IPS-18c (cell line): ENCODE measurements at regions not wholly inside any gene's neighbourhood (a gene's known extent, or its start where the extent isn't known, plus 50 kb on each side); places are given as distances from the start of the nearest gene placed in this dataset.
"Not testable (repeated sequence)": the region's sequence is repeated elsewhere in the genome, so short reads cannot be mapped to it uniquely, and the experiment has no call there.

Source experiments
- H3K4me3 ChIP-seq: 2 replicates; pipeline ENCODE4 v1.7.0; 2013; ENCODE audit warnings: low read depth, mild to moderate bottlenecking, low read length, moderate library complexity; ENCODE audit not compliant: insufficient read depth
- H3K9me3 ChIP-seq: one replicate; pipeline ENCODE4 v1.6.1; 2013; ENCODE audit warnings: mild to moderate bottlenecking, low read length, moderate library complexity; ENCODE audit not compliant: control insufficient read depth, insufficient read depth

DNA sequence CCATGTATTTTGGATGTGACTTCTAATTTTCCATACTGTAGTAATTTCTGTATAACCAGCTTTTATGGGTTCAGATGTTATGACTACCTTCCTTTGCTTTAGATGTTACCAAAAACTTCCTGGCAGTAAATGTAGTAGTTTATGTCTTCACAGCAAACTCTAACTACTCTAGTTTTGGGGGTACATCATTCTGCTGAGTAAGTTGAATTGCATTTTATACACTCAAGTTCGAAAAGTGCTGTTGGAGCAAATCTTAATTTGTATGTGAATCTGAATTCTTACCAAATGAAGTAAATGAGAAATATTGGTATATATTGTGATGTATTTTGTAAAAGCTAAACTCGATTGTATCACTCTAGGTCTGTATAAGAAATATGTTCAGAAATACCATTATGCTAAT is 728.3 kb upstream of the CDH8 start:
- Histone ChIP-seq H3K4me3 (no peak overlapping the region), H3K9me3 (no peaks in the 10 kb centered on the region)

DNA sequence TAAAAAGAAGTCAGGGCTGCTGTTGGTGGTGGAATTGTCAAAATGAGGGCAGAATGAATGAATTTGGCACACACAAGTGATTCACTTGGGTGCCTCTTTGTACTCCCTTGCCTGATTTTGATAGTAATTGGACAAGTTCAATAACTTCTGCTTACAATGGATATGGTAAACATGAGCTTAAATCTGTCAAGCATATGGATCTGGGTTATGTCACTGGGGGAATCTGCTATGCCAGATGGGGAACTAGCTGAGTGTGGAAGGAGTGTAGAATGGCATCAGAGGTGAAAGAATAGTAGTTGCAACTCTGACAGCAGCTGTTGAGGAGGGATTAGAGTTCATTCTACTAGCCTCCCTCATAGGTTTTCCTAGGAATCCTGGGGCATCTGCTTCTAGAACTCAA is 724.2 kb upstream of the CDH8 start:
- H3K4me3 ChIP-seq: no peak overlapping the region
- no peaks in the 10 kb centered on the region for H3K9me3 ChIP-seq

DNA sequence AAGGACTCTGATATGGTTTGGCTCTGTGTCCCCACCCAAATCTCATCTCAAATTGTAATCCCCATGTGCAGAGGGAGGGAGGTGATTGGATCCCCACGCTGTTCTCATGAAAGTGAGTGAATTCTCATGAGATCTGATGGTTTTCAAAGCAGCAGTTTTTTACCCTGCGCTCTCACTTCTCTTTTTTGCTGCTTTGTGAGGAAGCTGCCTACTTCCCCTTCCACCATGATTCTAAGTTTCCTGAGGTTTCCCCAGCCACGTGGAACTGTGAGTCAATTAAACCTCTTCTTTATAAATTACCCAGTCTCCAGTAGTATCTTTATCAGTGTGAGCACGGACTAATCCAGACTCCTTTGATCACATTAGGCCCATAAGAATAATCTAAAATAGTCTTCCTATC is 719.7 kb upstream of the CDH8 start:
- no peaks in the 10 kb centered on the region for H3K9me3 ChIP-seq
- no peak overlapping the region for H3K4me3 ChIP-seq

DNA sequence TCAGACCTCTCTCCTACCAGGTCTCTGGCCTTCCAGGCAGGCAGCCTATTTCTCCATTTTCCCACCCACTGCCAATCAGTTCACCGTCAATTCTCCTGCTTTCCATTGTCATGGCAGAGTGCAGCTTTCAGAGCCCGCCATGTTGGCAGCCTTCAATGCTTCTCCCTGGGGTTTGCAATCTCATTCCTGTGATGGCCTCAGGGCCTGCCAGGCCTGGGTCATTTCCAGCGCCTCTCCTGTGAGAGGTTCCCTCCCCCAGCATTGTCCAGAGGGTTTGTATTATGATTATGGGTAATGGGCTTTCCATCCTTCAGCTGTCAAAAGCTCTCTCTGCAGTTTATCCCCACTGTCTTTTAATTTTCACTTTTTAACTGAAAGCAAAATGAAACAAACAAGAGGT is 716.6 kb upstream of the CDH8 start:
- H3K9me3 ChIP-seq: no peaks in the 10 kb centered on the region
- H3K4me3 ChIP-seq: no peak overlapping the region

DNA sequence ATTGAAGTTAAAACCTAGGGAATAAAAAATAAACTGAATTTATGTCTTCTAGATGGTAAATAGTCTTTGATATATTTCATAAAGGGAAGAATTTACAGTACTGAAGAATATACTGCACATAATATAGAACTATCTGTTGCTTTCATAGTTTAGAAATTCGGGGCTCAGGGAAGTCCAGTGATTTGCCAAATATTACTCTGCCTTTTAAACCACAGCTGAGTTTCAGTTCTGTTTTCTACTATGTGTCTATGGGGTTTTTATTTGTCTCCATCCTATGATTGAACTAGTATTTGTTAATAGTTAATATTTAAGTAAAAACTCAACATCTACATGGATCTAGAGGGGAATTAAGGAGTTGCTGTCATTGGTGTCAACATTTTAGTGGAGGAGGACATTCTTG is 715.0 kb upstream of the CDH8 start:
- no peaks in the 10 kb centered on the region for H3K9me3 ChIP-seq
- no peak overlapping the region for H3K4me3 ChIP-seq

DNA sequence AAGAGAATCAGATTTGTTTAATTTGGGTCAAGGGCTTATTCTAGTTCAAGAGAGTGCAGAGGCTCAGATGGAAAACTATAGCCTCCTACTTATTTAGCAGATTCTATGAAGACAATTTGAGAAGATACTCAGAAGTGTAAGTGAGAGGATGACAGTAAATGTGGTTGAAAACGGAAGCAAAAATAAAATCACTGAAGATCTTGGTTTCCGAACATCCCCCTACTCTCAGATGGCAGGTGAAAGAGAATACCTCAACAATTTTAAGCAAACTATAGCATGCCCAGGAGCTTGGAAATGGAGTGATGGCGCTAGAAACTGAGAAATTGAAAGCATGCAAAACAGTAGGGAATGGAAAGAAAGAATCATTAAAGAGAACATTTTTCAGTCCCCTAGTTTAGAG is 705.5 kb upstream of the CDH8 start:
- H3K4me3 ChIP-seq: no peak overlapping the region
- H3K9me3 ChIP-seq: no peaks in the 10 kb centered on the region

DNA sequence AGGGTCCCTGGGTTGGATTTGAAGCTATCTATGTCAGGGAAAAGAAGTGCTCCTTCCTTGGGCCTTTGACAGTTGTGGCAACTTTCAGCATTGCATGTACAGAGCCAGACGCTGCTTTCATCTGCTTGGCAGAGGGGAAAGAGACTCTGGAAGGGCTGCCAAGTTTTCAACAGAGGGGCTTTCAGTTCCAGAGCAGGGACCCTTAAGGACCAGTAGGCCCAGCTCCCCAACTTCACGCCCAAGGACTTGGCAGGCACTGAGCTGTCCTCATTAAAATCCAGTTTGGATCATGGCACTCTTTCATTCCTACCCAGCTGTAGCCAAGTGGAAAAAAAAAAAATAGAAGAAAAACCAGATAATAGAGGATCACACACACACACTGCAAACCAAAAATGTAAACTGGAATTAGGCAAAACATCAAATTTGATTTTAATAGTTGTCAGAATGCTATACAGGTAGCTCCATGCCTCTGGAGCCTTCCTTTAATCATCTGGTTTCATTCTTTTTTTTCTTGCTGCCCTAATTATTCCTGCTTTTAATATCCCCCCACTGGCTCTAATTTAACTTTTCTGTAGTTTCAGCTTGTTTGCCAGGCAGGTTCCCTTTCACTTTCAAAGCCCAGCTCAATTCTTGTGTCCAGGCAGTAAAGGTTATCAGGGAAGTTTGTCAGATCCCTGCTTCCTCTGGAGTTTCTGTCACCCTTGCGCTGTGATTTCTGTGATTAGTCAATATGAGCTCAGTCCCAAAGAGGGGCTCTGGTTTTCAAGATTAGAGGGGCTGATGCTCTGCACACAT is 702.6 kb upstream of the CDH8 start:
- no peak overlapping the region for H3K4me3 ChIP-seq
- no peaks in the 10 kb centered on the region for H3K9me3 ChIP-seq

DNA sequence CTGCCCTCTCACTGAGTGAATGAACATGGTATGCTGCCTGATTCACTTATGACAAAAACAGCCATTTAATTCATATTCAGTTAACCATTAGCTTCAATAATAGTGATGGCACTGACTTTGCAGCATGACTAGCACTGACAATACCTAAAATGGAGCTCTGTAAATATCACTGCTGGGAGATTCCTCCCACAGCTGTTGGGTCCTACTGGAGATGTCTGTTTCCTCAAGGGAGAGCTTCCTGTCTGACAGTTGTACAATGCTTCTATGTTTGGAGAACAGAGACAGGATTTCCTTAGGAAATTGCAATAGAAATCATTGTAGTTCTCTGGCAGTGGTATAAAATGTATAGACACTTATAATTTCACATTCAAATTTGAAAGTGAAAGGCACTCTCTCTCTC is 695.9 kb upstream of the CDH8 start:
- Histone ChIP-seq H3K4me3 (no peak overlapping the region), H3K9me3 (no peaks in the 10 kb centered on the region)

DNA sequence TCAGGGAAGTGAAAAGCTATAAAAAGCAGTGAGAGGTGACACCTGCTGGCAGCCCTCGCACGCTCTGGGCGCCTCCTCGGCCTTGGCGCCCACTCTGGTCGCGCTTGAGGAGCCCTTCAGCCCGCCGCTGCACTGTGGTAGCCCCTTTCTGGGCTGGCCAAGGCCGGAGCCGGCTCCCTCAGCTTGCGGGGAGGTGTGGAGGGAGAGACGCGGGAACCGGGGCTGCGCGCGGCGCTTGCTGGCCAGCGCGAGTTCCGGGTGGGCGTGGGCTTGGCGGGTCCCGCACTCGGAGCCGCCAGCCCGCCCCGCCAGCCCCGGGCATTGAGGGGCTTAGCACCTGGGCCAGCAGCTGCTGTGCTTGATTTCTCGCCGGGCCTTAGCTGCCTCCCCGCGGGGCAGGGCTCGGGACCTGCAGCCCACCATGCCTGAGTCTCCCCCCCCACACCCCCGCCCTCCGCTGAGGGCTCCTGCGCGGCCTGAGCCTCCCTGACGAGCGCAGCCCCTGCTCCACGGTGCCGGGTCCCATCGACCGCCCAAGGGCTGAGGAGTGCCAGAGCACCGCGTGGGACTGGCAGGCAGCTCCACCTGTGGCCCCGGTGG is 688.5 kb upstream of the CDH8 start:
- H3K9me3 ChIP-seq, H3K4me3 ChIP-seq: not testable (repeated sequence)

DNA sequence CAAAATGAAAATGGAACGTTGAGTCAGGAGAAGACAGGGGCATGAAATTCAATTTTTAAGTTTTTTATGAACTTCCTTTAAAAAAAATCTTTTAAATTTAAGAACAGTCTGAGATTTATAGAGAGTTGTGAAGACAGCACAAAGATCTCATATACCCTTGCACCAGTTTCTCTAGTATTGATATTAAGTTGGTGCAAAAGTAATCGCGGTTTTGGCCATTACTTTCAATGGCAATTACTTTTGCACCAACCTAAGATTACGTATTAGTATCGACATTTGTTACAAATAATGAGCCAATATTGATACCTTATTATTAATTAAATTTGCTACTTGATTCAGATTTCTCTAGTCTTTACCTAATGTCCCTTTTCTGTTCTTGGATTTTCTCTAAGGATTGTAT is 684.4 kb upstream of the CDH8 start:
- Histone ChIP-seq H3K9me3 (no peaks in the 10 kb centered on the region), H3K4me3 (no peak overlapping the region)

DNA sequence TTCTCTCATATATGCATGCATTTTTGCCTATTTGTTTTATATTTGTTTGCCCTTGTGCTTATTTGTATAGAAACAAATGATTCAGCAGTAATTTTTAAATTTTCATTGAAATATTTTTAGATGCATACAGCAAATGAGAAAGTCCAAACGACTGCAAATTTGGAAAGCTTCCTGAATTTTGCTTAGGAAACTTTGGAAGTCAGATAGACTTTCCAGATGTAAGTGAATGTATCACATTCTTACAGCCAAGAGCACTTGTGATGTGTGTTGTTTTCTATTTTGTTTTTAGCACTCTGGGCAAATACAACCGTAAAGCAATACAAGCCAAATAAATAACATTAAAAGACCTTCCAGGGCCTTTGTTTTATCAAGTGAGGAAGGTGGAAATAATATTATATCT is 680.8 kb upstream of the CDH8 start:
- Histone ChIP-seq H3K9me3 (no peaks in the 10 kb centered on the region), H3K4me3 (no peak overlapping the region)

DNA sequence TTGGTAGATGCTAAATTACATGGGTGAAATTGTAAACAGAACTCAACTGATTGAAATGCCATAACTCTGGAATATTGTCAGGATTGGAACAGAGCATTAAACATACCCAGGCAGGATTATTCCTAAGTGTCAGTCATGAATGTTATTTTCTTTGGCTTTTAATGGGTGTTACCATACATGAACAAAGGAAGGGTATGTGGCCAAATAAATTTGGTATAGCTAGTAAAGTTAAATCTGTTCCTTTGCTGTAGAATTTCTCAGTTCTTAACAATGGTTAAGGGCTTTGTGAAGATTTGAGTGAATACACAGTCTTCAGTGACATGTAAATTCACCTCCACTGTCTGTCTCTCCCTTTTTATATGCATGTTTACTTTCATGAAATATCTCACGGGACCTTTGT is 679.5 kb upstream of the CDH8 start:
- no peak overlapping the region for H3K4me3 ChIP-seq

DNA sequence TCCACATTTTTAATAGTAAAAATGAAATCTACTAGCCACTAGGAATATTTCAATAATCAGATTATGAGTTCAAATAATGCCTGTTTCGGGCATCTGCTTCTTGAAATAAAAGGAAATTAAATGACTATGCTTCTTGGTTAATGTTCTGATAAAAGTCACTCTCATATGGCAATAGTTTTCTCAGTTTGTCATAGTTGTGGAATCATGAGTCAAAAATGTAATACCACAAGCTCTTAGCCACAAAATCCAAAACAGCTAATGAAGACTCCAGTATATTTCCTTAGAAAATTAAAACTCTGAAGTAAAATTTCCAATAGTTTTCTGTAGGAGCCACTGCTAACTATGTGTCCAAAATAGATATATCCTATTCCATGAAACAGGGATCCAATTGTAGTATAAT is 676.3 kb upstream of the CDH8 start:
- Histone ChIP-seq H3K4me3 (no peak overlapping the region), H3K9me3 (no peaks in the 10 kb centered on the region)

More for the DNA sequence above, 679.5 kb upstream of the CDH8 start:
- H3K9me3 ChIP-seq: no peaks in the 10 kb centered on the region

DNA sequence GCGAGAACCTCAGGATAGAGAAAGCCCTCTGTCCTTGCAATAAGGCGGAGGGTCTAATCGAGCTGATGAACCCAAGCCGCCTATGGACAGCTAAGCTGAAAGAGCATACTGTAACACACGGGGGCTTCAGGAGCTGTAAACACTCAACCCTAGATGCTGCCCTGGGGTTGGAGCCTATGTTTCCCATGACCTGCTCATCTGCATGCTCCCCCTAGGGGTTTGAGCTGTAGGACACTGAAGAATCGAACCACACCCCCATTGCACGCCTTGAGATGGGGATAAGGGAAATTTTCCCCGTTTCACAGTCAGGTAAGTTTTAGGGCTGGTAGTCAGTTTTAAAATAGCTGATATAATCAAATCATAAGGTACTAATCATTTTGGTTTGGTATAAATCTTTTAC is 675.6 kb upstream of the CDH8 start:
- H3K4me3 ChIP-seq: no peak overlapping the region
- no peaks in the 10 kb centered on the region for H3K9me3 ChIP-seq

DNA sequence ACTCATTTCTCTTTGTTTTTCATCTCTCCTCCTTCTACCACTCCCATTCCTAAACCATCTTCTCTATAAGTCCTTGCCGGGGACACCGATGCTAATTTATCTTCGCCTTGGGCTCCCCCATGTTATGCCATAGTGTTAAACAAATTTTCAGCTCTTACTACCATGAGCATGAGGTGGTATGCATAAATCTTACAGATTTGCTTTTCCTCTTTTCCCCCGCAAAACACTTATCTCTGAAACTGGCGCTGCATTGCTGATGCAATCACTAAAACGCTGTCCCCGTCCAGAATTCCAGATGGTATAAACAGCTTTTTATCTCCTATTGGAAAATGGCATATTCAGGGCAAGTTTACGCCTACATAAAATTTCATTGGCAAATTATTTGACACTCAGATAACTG is 673.6 kb upstream of the CDH8 start:
- H3K9me3 ChIP-seq: no peaks in the 10 kb centered on the region

DNA sequence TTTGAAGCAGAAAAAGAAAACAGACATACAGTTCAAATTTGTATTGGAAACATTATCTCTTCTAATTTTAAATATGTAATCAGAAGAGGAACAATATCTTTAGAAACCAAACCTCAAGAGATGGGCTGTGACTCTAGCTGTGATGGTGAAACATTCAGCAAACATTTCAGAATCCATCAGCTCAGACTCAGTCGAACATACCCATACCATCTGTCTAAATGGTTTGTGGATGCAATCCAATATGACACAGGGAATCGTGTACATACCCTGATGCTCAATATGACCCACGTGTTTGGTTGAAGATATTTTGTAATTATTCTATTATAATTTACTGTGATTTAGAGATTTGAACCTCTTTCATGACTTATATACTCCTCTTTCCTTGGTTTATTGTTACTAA is 665.2 kb upstream of the CDH8 start:
- H3K4me3 ChIP-seq: no peak overlapping the region
- H3K9me3 ChIP-seq: no peaks in the 10 kb centered on the region

More for the DNA sequence above, 673.6 kb upstream of the CDH8 start:
- no peak overlapping the region for H3K4me3 ChIP-seq

DNA sequence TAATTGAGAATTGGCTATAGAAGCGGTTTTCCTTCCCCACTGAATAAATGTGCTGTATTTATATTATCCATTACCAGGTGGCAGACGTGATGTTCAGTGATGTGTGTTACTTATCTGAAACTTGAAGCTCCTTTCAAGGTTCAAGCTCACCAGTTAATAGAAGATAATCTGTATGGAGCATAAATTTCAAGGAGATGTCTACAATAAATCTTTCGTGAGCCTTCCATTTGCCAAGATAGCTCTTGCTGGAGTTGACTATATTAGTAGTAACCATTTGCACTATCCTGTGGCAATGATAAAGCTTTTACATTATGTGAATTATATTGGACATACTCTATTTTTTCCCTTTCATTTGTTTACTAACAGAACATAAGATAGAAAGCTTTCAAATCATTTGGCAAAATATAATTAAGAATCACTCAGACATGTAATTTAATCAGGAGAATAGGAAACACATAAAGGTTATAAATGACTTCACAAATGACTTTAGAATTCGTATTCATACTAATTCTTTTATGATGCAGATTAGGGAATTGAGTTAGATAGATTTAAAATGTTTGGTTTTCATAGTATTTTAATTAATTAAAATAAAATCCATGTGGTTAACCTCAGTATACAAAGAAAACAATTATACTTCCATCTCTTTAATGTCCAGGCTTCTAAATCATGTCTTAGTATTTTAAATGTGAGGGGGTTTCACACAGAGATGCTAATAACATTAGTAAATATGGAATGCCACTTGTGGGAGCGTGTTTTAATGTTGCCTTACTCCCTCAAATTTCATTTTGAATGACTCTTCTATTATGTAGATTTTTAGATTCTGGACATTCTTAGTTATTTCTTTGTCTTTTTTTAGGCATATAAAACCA is 664.4 kb upstream of the CDH8 start:
- Histone ChIP-seq H3K9me3 (no peaks in the 10 kb centered on the region), H3K4me3 (no peak overlapping the region)

DNA sequence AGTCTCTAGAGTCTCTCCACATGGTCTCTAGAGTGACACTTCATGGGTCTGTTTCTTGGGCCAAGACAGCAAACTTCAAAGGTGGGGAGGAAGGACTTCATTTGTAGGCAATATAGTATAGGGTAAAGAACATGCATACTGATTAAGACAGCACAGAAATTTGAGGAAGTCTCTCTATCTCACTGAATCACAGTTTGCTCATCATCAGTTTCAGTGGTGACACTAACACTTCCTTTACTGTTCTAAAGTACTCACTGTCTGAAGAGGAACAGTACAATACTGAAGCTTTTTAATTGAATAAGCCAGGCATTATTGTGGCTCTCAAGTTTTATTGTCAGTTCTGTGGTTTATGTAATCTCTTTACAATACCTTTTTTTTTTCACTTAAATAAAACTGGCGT is 656.4 kb upstream of the CDH8 start:
- H3K4me3 ChIP-seq: no peak overlapping the region

More for the DNA sequence above, 656.4 kb upstream of the CDH8 start:
- peaks cover 8% of the 10 kb centered on the region for H3K9me3 ChIP-seq
